Naive thymus-derived CD4-positive, alpha-beta T cell (primary cell): ENCODE measurements at regions not wholly inside any gene's neighbourhood (a gene's known extent, or its start where the extent isn't known, plus 50 kb on each side); places are given as distances from the start of the nearest gene placed in this dataset.

ENCODE experiments used
- ATAC-seq: fragments of 150-1000 bp; cut with Tn5 transposase; 2 replicates; pipeline ENCODE4 v1.10.0; 2021; ENCODE audit warnings: mild to moderate bottlenecking, moderate library complexity
- CTCF ChIA-PET: fragments of 350-600 bp; sonication (Branson Sonifier 250); formaldehyde crosslinking; loops from one replicate; lab custom pipeline; 2021; ENCODE audit warnings: antibody characterized with exemption; lab: Charles Lee
- POLR2A ChIA-PET: fragments of 350-600 bp; sonication (Branson Sonifier 250); formaldehyde crosslinking; loops from one replicate; lab custom pipeline; 2021; ENCODE audit warnings: antibody characterized with exemption, inconsistent platforms; lab: Charles Lee
- DNase-seq, 9 donors: peaks; one replicate each; pipeline versions ENCODE4 v3.0.0 to v3.0.0-alpha.2; 2020 to 2022; ENCODE audit warnings: mixed read lengths in 1 of 9
- H3K27ac ChIP-seq: one replicate; pipeline ENCODE4 v1.7.0; 2013; ENCODE audit warnings: mild to moderate bottlenecking, low read depth, low read length, moderate library complexity
- H3K27me3 ChIP-seq, 2 donors: one replicate each; pipeline ENCODE4 v1.7.0; 2013; ENCODE audit warnings: low read length in 2 of 2, mild to moderate bottlenecking in 2 of 2, moderate library complexity in 2 of 2; ENCODE audit not compliant: control insufficient read depth in 2 of 2, insufficient read depth in 2 of 2
- H3K36me3 ChIP-seq, 3 experiments: 1 replicate in 2 of 3; 2 replicates in 1 of 3; pipeline ENCODE4 v1.7.0; 2013; ENCODE audit warnings: low read length in 3 of 3, mild to moderate bottlenecking in 3 of 3, moderate library complexity in 1 of 3; ENCODE audit not compliant: insufficient read depth in 3 of 3, control insufficient read depth in 2 of 3
- H3K4me1 ChIP-seq, 2 donors: one replicate each; pipeline ENCODE4 v1.7.0; 2013; ENCODE audit warnings: low read length in 2 of 2, mild to moderate bottlenecking in 2 of 2, moderate library complexity in 1 of 2; ENCODE audit not compliant: control insufficient read depth in 2 of 2, insufficient read depth in 2 of 2
- H3K4me3 ChIP-seq: 2 replicates; pipeline ENCODE4 v1.7.0; 2013; ENCODE audit warnings: mild to moderate bottlenecking, low read length
- H3K9me3 ChIP-seq, 3 experiments: 1 replicate in 2 of 3; 2 replicates in 1 of 3; pipeline ENCODE4 v1.7.0; 2013; ENCODE audit warnings: low read length in 3 of 3; ENCODE audit not compliant: control insufficient read depth in 2 of 3
- H3K27ac Mint-ChIP-seq, 9 donors: one replicate each; pipeline ENCODE4 v1.8.0; 2020 to 2022; ENCODE audit warnings: mixed read lengths in 9 of 9, mild to moderate bottlenecking in 8 of 9, moderate library complexity in 5 of 9, inconsistent platforms in 2 of 9
- H3K27me3 Mint-ChIP-seq, 5 donors: one replicate each; pipeline ENCODE4 v1.8.0; 2021 to 2022; ENCODE audit warnings: mixed read lengths in 5 of 5, mild to moderate bottlenecking in 1 of 5
- H3K36me3 Mint-ChIP-seq, 5 donors: one replicate each; pipeline ENCODE4 v1.8.0; 2020 to 2022; ENCODE audit warnings: mixed read lengths in 5 of 5, mild to moderate bottlenecking in 3 of 5, inconsistent platforms in 1 of 5
- H3K4me1 Mint-ChIP-seq, 7 donors: one replicate each; pipeline ENCODE4 v1.8.0; 2020 to 2022; ENCODE audit warnings: mixed read lengths in 7 of 7, mild to moderate bottlenecking in 3 of 7, inconsistent platforms in 1 of 7
- H3K4me3 Mint-ChIP-seq, 10 donors: one replicate each; pipeline ENCODE4 v1.8.0; 2020 to 2022; ENCODE audit warnings: mild to moderate bottlenecking in 10 of 10, mixed read lengths in 10 of 10, moderate library complexity in 6 of 10, inconsistent platforms in 2 of 10
- H3K9me3 Mint-ChIP-seq, 11 donors: one replicate each; pipeline ENCODE4 v1.8.0; 2020 to 2022; ENCODE audit warnings: mixed read lengths in 11 of 11, mild to moderate bottlenecking in 4 of 11, inconsistent platforms in 1 of 11, moderate library complexity in 1 of 11
- intact Hi-C, 2 donors: fragments of 100-400 bp; cut with micrococcal nuclease; formaldehyde crosslinking; loops; one replicate each; pipeline ENCODE4 v1.15.1; 2023

GRCh38 chr2:207472343-207473048 lies 57.3 kb upstream of the CREB1 start:
- no peak for DNase-seq

DNA sequence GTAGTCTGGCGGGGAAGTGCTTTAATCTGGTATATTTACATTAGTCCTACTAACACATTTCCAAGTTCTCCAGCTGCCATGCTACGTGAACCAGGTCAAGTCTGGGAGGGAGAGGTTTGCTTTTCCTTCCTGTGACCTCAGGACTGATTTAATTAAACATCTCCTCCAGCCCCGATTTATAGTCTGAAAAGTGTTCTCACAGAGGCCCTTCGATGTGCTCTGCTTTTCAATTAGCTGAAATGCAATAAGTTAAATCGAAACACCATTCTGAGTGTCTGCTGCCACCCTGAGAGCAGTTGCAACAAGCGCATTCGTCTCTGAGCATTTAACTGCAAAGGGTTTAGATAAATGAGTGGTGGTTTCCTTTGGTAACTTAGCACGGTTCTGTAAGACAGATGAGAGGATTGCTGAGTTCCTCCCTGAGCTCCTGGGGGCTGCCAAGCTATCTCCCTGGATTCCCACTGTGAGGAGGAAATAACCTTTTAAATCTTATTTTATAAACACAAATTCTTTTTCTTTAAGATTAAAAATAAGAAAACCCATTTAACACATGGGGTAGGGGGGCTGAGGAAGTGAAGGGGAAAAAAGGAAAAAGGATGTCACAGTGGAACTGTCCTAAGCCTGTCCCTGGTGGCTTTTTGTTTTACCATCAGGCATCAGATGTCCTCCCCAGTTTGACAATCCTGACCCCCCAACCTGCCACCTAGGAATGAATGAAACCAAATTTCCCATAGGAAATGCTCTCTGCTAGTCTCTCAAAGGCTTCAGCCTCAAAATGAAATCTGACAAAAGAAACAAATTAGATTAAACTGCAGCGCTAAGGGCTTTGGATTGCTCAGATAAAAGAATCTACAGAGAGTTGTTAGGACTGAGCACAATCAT lies 56.5 kb upstream of the CREB1 start:
- peak overlapping the region in 7 of 9 donors; percentile 14 to 71 (median 48) for H3K27ac Mint-ChIP-seq

More at GRCh38 chr2:207472343-207473048, 57.3 kb upstream of the CREB1 start:
- H3K4me3 ChIP-seq: no peak overlapping the region
- Mint-ChIP-seq H3K4me1 (peaks cover 6 to 25% (median 17%) of the 10 kb centered on the region in 7 donors), H3K36me3 (no peaks in the 10 kb centered on the region), H3K27me3 (peaks cover 0 to 4% (median 0%) of the 10 kb centered on the region in 5 donors), H3K9me3 (no peaks in the 10 kb centered on the region), H3K27ac (peak overlapping the region in 5 of 9 donors; percentile 28 to 71 (median 51)), H3K4me3 (peak overlapping the region in 2 of 10 donors; percentile 20 to 52)
- no peaks in the 10 kb centered on the region for H3K4me1 ChIP-seq
- no peaks in the 10 kb centered on the region for H3K36me3 ChIP-seq
- intact Hi-C loops: loop anchor here (1.0 to 10.0 kb wide), 10 partner anchors 118 to 916 kb away; no protein-coding TSS in a partner anchor
- no peaks in the 10 kb centered on the region for H3K9me3 ChIP-seq
- ChIA-PET POLR2A (interaction anchor here (0.7 to 1.4 kb wide), 6 partner anchors 22 to 671 kb away, joined by 3 to 6 read pairs (median 4); partner anchors contain the start of gene KLF7), CTCF (interaction anchor here (0.8 to 3.5 kb wide), 17 partner anchors 19 to 913 kb away, joined by 3 to 43 read pairs (median 4); no protein-coding TSS in a partner anchor)
- ATAC-seq: no peak
- H3K27me3 ChIP-seq: no peaks in the 10 kb centered on the region
- no peak overlapping the region for H3K27ac ChIP-seq

GRCh38 chr2:207473931-207474235 lies 55.9 kb upstream of the CREB1 start:
- Mint-ChIP-seq H3K27me3 (peaks cover 0 to 4% (median 0%) of the 10 kb centered on the region in 5 donors), H3K27ac (peak overlapping the region in 2 of 9 donors; percentile 14 to 54), H3K4me3 (no peak overlapping the region), H3K4me1 (peaks cover 12 to 29% (median 24%) of the 10 kb centered on the region in 7 donors), H3K36me3 (no peaks in the 10 kb centered on the region), H3K9me3 (no peaks in the 10 kb centered on the region)
- ATAC-seq (no peak), DNase-seq (no peak)
- H3K36me3 ChIP-seq: no peaks in the 10 kb centered on the region
- CTCF ChIA-PET: interaction anchor here (0.6 to 3.5 kb wide), 9 partner anchors 323 to 784 kb away, joined by 3 to 43 read pairs (median 6); no protein-coding TSS in a partner anchor
- intact Hi-C loops: loop anchor here (1.0 to 10.0 kb wide), 12 partner anchors 119 to 1309 kb away; no protein-coding TSS in a partner anchor
- no peak overlapping the region for H3K4me3 ChIP-seq
- no peaks in the 10 kb centered on the region for H3K9me3 ChIP-seq
- POLR2A ChIA-PET: interaction anchor here (0.7 to 1.2 kb wide), 5 partner anchors 21 to 672 kb away, joined by 3 to 6 read pairs (median 4); no protein-coding TSS in a partner anchor
- H3K27ac ChIP-seq: no peak overlapping the region
- no peaks in the 10 kb centered on the region for H3K27me3 ChIP-seq
- H3K4me1 ChIP-seq: peaks cover 0 to under 1% of the 10 kb centered on the region in 2 donors

More for the DNA sequence above, 56.5 kb upstream of the CREB1 start:
- Histone ChIP-seq H3K9me3 (no peaks in the 10 kb centered on the region), H3K36me3 (no peaks in the 10 kb centered on the region), H3K27ac (no peak overlapping the region), H3K27me3 (no peaks in the 10 kb centered on the region), H3K4me1 (no peaks in the 10 kb centered on the region), H3K4me3 (no peak overlapping the region)
- ChIA-PET POLR2A (interaction anchor here (0.7 to 1.4 kb wide), 6 partner anchors 22 to 672 kb away, joined by 3 to 6 read pairs (median 4); partner anchors contain the start of gene KLF7), CTCF (interaction anchor here (0.6 to 3.5 kb wide), 19 partner anchors 20 to 913 kb away, joined by 3 to 43 read pairs (median 4); no protein-coding TSS in a partner anchor)
- Mint-ChIP-seq H3K27me3 (peaks cover 0 to 4% (median 0%) of the 10 kb centered on the region in 5 donors), H3K9me3 (no peaks in the 10 kb centered on the region), H3K36me3 (no peaks in the 10 kb centered on the region), H3K4me3 (peak overlapping the region in 4 of 10 donors; percentile 20 to 52 (median 42)), H3K4me1 (peaks cover 6 to 23% (median 18%) of the 10 kb centered on the region in 7 donors)
- intact Hi-C loops: loop anchor here (1.0 to 10.0 kb wide), 10 partner anchors 118 to 917 kb away; no protein-coding TSS in a partner anchor
- DNase-seq: peak in 8 of 9 donors; percentile 25 to 68 (median 52)
- peak; percentile 76 for ATAC-seq

DNA sequence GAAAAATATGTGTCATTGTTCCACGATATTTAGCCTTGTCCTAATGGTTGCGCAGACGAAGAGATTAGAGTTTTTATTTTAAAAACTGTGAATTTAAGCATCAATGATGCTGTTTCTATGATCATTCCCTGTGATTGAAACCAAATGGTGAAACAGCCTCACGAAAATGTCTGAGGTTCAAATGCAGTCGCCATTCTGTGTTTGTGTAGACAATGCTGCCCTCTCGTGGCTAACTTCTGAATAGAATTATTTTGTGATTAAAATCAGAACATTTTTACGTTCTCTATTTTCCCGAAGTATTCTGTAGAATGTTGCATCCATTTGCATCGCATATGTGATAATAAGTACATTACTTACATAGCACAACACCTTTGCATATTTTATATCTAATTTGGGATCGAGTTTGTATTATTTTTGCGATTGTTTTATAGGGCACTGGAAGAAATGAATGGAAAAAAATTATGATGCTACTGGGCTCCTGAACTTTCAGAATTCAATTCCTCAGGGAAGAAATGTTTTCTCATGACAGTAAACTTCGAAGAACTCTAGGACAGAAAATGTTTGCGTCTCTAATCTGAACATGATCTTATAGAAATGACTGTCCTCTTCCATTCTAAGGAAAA lies 54.8 kb upstream of the CREB1 start:
- Mint-ChIP-seq H3K36me3 (no peaks in the 10 kb centered on the region), H3K27ac (peak overlapping the region in 7 of 9 donors; percentile 1 to 86 (median 62)), H3K27me3 (peaks cover 0 to 4% (median 0%) of the 10 kb centered on the region in 5 donors), H3K4me1 (peaks cover 16 to 40% (median 34%) of the 10 kb centered on the region in 7 donors), H3K9me3 (no peaks in the 10 kb centered on the region), H3K4me3 (peak overlapping the region in 6 of 10 donors; percentile 2 to 65 (median 18))
- DNase-seq (peak in 7 of 9 donors; percentile 36 to 71 (median 64)), ATAC-seq (peak; percentile 64)
- ChIA-PET POLR2A (no interaction called here), CTCF (interaction anchor here (1.0 to 3.5 kb wide), 5 partner anchors 428 to 785 kb away, joined by 3 to 43 read pairs (median 4); no protein-coding TSS in a partner anchor)
- Histone ChIP-seq H3K27ac (no peak overlapping the region), H3K4me1 (peaks cover 0 to 5% of the 10 kb centered on the region in 2 donors), H3K36me3 (no peaks in the 10 kb centered on the region), H3K9me3 (no peaks in the 10 kb centered on the region), H3K4me3 (no peak overlapping the region), H3K27me3 (no peaks in the 10 kb centered on the region)
- intact Hi-C loops: loop anchor here (1.0 to 10.0 kb wide), 12 partner anchors 54 to 1310 kb away; partner anchors contain the start of gene CREB1 (in 1 of the 2)

DNA sequence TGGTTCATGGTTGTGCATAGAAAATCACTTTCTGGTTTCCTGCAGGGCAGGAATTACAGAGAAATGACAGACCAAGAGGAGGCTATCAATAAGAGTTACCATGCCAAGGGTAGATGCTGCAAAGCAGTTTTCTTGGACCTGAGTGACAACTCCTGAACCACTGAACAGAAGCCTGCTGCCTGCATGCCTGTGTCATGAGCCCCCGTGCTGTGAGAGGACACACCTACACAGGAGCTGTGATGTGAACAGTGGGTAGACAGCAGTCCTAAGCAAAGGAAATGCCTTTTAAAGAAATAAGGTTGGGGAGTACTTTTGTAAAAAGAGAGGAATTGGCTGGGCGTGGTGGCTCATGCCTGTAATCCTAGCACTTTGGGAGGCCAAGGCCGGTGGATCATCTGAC lies 54.2 kb upstream of the CREB1 start:
- peaks cover 0 to 2% (median 0%) of the 10 kb centered on the region in 5 donors for H3K36me3 Mint-ChIP-seq
- ATAC-seq (no peak), DNase-seq (no peak)
- H3K9me3 Mint-ChIP-seq: no peaks in the 10 kb centered on the region
- CTCF ChIA-PET: interaction anchor here (0.6 to 1.5 kb wide), 4 partner anchors 645 to 779 kb away, joined by 3 to 4 read pairs (median 4); no protein-coding TSS in a partner anchor
- Histone ChIP-seq H3K27me3 (no peaks in the 10 kb centered on the region), H3K27ac (no peak overlapping the region), H3K4me3 (no peak overlapping the region), H3K36me3 (no peaks in the 10 kb centered on the region), H3K9me3 (no peaks in the 10 kb centered on the region), H3K4me1 (peaks cover 0 to 5% of the 10 kb centered on the region in 2 donors)
- H3K27me3 Mint-ChIP-seq: peaks cover 0 to 4% (median 0%) of the 10 kb centered on the region in 5 donors
- no peak overlapping the region for H3K4me3 Mint-ChIP-seq
- intact Hi-C loops: loop anchor here (1.0 to 10.0 kb wide), 11 partner anchors 54 to 1311 kb away; partner anchors contain the start of gene CREB1 (in 1 of the 2)
- POLR2A ChIA-PET: no interaction called here
- H3K4me1 Mint-ChIP-seq: peaks cover 16 to 45% (median 37%) of the 10 kb centered on the region in 7 donors
- peak overlapping the region in 4 of 9 donors; percentile 25 to 86 (median 76) for H3K27ac Mint-ChIP-seq
